GM12874 (cell line): ENCODE measurements at regions not wholly inside any gene's neighbourhood (a gene's known extent, or its start where the extent isn't known, plus 50 kb on each side); places are given as distances from the start of the nearest gene placed in this dataset.
A peak's percentile ranks its signal among the peaks of the same experiment; 100 is the strongest.

ENCODE experiments used
- TF ChIP-seq, protein P1 (sequence below): IDR thresholded peaks from 2 replicates; pipeline ENCODE4 v1.5.1; 2011; ENCODE audit warnings: low read depth, mild to moderate bottlenecking, control low read depth, low read length, moderate library complexity; ENCODE audit not compliant: insufficient read depth

DNA sequence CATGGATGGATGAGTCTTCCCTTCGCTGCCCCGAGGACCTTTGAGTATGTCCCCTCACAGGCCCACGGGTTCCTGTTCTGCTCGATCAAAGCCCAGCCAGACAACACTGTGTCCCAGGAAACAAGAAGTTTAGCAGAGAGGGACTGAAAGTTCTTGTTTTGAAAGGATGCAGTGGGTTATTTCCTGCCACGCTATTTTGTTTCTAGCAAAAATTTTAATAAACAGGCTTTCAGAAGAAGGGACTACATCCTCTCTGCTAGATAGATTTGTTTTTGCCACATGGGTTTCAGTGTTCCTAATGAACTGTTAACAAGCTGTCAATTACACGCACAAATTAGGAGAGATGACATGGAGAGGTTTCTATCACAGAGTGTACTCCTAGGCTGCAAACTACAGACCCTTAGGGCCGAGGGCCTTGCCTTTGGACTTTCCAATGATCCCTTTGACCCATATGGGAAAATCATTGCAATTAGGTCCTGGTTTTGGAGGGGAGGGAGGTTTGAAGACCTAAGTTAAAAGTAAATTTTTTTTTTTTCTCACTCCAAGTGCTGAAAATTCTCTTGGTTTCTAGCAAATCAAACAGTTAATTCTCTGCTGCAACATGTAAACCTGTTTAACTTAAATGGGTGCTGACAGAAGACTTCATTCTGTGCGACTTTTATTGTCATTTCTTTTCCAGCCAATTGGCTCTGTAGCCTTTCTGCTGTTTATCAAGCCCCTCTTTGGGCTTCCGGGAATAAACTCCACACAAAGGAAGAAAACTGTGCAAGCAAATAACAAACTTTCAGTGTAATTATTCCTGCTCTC, 81.4 kb downstream of the RCN1 start:
- TF ChIP-seq, protein P1, sequence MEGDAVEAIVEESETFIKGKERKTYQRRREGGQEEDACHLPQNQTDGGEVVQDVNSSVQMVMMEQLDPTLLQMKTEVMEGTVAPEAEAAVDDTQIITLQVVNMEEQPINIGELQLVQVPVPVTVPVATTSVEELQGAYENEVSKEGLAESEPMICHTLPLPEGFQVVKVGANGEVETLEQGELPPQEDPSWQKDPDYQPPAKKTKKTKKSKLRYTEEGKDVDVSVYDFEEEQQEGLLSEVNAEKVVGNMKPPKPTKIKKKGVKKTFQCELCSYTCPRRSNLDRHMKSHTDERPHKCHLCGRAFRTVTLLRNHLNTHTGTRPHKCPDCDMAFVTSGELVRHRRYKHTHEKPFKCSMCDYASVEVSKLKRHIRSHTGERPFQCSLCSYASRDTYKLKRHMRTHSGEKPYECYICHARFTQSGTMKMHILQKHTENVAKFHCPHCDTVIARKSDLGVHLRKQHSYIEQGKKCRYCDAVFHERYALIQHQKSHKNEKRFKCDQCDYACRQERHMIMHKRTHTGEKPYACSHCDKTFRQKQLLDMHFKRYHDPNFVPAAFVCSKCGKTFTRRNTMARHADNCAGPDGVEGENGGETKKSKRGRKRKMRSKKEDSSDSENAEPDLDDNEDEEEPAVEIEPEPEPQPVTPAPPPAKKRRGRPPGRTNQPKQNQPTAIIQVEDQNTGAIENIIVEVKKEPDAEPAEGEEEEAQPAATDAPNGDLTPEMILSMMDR, result no peak

DNA sequence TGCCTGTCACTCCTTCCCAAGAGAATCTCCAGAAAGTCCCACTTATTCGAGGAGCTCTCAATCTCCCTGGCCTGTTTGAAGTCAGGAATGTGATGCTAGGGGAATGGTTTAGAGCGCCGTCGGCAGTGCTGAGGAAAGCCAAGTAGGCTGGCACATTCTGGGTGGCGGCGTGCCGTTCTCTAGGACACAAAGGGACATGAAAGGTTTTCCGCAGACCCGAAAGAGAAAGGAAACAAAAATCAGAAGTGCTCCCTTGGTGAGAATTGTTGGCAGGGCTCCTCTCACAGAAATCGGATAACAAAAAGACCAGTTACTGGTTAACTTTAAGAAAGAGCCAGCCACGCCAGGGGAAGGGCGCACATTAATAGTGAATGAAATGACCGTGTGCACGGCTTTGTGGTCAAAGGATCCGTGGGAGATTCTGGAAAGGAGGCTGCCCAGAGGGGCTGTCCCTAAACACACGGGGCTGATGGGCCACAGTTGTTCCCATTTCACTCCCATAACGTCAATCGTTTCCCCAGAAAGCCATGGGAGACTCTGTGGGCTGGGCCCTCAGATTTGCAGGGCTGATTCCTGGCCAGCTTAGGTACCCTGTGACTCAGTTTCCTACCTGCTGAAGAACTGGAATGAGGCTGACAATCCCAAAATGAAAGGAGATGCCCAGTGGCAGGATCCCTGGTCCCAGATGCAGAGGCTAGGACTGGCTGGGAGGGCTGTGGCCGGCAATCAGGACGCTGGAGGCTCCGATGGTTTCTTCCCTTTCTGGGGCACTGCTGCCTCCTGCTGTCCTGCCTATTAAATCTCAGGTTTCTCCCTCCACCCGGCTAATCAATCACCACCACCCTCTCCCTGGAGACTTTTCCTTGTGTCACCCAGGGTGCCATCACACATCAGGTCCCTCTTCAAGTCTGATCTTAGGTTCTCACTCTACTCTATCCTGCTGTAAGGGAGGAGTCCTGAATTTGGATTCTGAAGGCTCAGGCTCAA, 82.3 kb downstream of the RCN1 start:
- TF ChIP-seq, protein P1, result peak; percentile 73

DNA sequence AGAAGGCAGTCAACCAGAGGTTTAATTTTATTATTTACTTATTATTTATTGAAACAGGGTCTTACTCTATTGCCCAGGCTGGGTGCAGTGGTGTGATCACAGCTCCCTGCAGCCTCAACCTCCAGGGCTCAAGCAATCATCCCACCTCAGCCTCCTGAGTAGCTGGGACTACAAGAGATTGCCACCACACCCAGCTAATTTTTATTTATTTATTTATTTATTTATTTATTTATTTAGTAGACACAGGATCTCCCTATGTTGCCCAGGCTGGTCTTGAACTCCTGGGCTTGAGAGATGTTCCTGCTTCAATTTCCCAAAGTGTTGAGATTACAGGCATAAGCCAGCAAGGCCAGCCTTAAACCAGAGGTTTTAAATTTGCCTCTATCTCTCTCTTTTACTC, 83.1 kb downstream of the RCN1 start:
- TF ChIP-seq, protein P1, result no peak

DNA sequence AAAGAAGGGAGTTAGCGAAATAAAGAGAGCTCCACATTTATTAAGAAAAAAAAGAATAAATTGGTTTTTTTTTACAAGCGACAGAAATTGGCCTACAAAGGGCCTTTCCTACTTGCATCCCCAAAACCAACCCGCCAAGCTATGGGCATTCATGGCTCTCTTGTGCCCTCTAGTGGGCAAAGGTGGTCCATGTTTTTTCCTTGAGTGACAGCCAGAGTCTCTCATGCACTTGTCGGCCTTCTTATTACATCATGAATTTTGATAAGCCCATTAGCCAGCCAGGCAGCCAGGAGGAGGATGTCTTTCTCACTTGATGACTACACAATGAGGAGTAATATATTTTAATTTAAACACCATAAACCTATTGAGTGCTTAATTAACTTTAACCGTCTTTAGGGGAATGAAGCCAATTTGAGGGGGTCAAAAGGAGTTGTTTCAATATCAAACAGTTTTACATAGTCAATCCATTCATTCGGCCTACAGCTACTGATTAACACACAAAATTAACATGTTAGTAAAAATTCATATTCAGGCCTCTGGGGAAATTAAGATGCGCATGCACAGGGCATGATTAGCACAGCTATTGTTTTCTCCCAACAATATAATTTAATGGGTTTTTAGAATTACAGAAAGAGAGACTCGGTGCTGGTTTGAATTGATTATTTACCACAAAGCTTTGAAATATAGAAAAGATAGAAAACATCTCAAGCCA, 85.5 kb downstream of the RCN1 start:
- TF ChIP-seq, protein P1, result peak; percentile 75

DNA sequence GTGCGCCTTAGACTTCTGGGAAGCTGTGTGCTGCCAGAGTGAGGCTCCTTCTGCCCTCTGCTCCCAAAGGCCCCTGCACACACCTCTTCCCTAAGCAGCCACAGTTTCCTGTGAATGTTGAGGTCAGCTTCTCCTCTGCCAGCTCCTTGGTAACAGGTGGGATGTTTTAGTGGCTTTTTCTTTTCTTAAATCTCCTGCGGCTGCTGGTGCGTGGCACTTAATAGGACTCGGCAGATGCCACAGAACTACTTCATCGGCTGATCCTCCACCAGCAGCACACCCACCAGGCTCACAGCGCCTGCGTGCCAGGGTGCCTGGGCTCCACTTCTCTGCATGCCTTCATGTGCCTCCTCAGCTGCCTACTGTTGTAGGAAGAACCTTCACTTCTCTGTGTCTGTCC, 87.8 kb downstream of the RCN1 start:
- TF ChIP-seq, protein P1, result no peak

DNA sequence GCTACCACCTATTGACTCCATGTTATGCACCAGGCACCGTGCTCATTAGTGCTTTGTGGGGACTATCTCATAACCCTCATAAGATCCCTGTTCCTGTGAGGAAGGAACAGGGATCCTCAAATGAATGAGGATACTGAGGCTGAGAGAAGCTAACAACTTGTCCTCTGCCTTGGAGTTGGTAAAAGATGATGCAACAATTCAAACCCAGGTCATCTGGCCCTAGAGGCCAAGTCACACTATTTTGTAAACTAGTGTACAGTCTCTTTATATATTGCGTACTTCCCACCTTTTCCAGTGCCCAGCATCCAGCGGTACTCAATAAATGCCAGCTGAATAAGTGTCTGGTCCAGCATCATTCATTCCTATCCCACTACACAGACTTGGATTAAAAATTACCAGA, 92.6 kb downstream of the RCN1 start:
- TF ChIP-seq, protein P1, result no peak

DNA sequence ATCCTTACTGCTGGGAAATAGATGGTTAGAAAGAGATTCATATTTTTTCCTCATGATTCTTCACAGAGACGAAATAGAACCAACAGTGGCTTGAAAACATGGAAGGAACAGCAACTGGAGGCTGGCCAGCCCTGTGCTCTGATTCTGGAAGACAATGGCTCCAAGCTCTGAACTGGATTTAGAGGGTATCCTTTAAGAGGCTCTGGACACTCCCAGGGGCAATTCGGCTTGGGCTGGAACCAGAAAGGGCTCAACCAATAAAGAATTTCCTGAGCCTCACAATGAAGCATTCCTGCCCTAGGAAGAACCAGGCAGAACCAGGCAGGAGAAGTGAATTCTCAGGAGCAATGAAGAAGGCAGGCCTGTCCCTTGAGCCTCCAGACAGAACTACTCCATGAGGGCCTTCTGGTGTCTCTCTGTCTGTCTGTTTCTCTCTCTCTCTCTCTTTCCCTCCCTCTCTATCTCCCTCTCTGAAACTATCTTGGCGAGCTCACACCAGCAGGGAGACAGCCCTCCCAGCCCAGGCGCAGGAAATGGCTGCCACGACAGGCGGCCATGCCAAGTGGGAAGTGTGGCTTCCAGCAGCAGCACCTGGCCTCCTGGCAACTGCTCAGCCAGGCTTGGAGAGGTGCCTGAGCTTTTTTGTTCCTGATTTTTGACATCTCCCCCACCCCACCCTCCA, 93.3 kb downstream of the RCN1 start:
- TF ChIP-seq, protein P1, result no peak
